Activated CD4-positive, CD25-positive, alpha-beta regulatory T cell treated with anti-CD3 and anti-CD28 coated beads, Interleukin-2, amount 50 U/mL, for 24 hours (primary cell): ENCODE measurements at regions not wholly inside any gene's neighbourhood (a gene's known extent, or its start where the extent isn't known, plus 50 kb on each side); places are given as distances from the start of the nearest gene placed in this dataset.

Experiments used
- ATAC-seq, 2 donors: fragments of 150-1000 bp; cut with Tn5 transposase; one replicate each; pipeline ENCODE4 v1.10.0; 2021; ENCODE audit warnings: mild to moderate bottlenecking in 1 of 2, moderate library complexity in 1 of 2

- ATAC-seq: no peak
These were observed 358.2 kb upstream of the ID4 start for GRCh38 chr6:19478992-19479391.

DNA sequence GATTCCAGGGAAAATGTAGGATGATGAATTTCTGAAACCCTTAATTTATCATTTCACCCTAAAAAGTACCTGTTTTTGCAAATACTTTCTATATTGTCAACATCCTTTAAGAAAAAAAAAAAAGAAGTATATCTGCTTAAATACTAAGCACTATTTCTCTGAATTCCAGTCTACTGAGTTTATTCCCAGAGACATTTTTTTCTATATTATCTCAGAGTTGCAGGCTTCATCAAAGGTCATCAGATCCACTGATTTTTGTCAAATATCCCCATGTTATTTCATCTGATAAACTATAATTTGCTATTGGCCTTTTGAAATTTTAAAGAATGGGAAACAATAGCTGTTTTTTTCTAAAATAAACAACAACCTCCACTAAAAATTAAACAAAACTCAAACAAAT lies 357.6 kb upstream of the ID4 start:
- ATAC-seq: no peak

- no peak for ATAC-seq
These were observed 344.3 kb upstream of the ID4 start for GRCh38 chr6:19492636-19493405.

GRCh38 chr6:19501737-19502245 lies 335.4 kb upstream of the ID4 start:
- no peak for ATAC-seq

DNA sequence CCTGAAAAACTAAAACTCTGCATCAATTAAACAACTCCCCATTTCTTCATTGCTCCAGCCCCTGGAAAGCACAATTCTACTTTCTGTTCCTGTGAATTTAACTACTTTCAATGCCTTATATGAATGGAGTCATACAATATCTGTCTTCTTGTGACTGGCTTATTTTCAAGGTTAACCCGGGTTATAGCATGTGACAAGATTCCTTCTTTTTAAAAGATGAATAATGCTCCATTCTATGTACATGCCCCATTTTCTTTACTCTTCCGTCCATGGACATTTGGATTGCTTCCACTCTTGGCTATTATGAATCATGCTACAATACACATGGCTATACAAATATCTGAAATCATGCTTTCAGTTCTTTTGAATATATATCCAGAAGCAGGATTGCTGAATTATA lies 334.9 kb upstream of the ID4 start:
- no peak for ATAC-seq

GRCh38 chr6:19515939-19516338 lies 321.2 kb upstream of the ID4 start:
- no peak for ATAC-seq

DNA sequence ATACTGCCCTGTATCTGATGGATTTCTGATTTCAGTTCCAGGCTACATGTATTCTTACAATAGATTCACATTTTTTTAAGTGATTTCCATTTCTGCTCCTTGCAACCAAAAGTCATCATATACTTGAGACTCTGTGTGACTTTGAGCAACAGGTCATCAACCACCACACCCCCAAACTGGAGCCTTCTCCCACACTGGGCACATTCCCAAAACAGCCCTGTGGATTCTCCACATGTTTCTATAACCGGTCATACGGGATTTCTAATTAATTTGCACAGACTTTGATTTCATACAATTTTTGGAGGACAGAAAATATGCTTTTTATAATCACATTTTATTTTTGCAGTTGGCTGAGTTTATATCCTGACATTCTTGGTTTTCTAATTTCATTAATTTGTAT lies 317.2 kb upstream of the ID4 start:
- no peak for ATAC-seq

DNA sequence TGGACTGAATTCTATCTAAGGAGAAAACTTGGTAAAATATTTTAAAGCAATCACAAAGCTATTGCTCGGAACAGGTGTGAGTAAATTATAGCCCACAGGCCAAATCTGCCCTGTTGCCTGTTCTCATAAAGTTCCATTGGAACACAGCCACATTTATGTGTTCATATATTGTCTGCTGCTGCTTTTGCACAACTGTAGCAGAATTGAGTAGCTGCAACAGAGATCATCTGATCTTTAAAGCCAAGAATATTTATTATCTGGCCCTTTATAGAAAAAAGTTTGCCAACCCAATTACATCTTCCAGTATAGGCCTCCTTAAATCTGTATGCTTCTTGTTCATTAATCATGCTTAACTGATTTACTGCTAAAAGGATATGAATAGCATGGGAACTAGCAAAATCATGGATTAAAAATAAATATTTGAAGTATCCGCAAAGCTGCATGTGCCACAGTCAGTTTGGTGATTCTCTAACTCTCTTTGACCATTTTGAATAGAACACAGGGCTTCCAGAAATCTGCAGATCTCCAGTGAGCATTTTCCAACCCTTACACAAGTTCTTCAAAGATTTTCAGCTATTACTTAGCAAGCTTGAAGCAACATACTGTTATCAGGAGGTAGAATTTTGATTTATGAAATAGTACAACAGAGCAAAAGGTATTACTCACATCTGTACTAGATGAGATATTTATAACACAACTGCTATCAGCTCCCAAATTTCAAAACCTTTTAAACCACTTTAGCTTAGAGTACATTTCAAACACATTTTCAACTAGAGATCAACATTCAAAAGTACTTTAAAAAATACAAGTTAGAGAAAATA lies 312.6 kb upstream of the ID4 start:
- no peak for ATAC-seq

GRCh38 chr6:19525673-19526072 lies 311.5 kb upstream of the ID4 start:
- ATAC-seq: no peak

DNA sequence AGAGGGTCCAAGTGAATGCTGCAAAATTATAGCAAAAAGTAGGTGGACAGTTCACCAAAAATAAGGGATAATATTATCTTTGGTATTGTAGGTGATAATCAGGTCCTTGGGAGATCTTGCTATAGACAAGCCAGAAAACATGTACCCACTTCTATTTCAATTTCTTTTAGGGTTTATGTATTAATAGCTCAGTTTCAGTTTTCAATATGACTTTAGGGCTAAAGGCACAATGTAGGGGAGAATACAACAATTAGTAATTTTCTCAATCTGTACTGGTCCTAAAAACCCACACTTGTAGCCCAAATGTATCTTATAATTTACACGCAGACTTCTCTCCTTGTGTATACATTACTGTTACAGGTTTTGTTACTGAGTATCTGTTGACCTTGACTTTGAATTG lies 307.0 kb upstream of the ID4 start:
- ATAC-seq: no peak

DNA sequence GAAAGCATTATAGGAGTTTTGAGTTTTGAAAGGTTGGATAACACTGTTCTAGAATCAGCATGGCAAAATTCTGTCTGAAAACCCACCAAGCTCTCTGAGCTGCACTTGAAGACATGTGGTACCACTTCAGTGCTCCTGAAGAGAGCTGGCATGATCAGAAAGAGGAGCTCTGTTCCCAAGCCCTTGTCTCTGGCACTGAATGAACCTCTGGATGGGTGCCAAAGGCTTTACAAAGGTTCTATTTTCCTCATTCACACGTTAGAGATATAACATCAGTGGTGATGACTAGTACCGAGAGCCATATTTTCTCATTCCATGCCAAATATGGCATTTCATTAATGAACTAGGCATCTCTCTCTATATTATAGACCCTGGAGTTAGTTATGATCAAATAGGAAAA lies 301.8 kb upstream of the ID4 start:
- ATAC-seq: no peak

- no peak for ATAC-seq
These were observed 300.3 kb upstream of the ID4 start for GRCh38 chr6:19536838-19537237.

GRCh38 chr6:19538096-19538495 lies 299.1 kb upstream of the ID4 start:
- ATAC-seq: no peak

DNA sequence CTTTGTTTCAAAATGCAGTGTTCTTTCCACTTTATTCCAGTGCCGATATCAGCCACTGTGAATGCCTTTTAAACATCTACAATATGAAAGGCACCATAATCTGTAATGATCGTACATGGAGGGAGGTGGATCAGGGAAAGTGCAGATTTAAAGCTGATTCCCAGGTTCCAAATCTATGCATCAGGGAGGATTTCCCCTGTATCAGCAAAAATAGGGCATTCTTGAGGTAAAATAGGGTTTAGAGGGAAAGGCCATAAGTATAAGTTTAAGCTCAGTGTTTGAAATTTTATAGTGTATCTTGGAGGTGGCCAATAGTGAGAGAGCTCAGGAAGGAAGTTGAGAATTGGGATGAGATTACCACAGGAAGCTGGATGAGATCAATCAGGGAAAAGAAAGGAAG lies 289.7 kb upstream of the ID4 start:
- ATAC-seq: no peak

- no peak for ATAC-seq
These were observed 288.1 kb upstream of the ID4 start for GRCh38 chr6:19549109-19549508.

DNA sequence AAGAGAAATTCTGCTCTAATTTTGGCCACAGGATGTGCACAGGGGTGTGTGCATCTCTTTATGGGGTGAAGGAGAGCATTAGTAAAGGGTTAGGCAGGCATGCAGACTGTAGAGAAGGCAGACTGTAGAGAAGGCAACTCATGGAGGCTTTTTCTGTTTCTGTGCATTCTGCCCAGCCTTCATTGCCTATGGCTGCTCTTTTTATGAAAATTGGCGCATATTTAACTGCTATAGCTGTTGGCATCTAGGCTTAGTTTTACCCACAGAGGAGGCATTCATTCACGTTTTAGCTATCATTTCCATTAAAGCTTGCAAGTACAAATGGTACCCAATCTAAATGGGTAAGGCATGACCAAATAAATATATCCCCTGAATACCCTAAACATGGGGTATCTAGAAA lies 286.8 kb upstream of the ID4 start:
- no peak for ATAC-seq

DNA sequence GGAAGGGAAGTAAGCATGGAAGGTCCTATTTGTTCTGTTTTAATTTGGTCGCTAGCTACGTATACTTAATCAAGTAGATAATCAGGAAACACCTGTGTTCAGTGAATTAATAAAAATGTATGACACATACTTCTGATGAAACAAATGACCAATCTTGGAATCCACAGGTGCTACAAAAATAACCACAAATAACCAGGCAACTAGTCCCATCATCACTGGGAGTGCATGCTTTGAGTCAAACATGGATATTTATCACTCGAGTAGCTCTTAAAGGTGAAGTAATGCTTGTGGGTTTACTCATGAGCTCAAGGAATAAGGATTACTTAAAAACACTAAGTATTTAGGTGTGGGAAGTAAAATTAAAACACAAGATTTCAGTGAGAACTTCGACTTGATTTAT lies 285.6 kb upstream of the ID4 start:
- no peak for ATAC-seq

GRCh38 chr6:19552076-19552475 lies 285.1 kb upstream of the ID4 start:
- no peak for ATAC-seq

GRCh38 chr6:19552588-19552987 lies 284.6 kb upstream of the ID4 start:
- no peak for ATAC-seq

DNA sequence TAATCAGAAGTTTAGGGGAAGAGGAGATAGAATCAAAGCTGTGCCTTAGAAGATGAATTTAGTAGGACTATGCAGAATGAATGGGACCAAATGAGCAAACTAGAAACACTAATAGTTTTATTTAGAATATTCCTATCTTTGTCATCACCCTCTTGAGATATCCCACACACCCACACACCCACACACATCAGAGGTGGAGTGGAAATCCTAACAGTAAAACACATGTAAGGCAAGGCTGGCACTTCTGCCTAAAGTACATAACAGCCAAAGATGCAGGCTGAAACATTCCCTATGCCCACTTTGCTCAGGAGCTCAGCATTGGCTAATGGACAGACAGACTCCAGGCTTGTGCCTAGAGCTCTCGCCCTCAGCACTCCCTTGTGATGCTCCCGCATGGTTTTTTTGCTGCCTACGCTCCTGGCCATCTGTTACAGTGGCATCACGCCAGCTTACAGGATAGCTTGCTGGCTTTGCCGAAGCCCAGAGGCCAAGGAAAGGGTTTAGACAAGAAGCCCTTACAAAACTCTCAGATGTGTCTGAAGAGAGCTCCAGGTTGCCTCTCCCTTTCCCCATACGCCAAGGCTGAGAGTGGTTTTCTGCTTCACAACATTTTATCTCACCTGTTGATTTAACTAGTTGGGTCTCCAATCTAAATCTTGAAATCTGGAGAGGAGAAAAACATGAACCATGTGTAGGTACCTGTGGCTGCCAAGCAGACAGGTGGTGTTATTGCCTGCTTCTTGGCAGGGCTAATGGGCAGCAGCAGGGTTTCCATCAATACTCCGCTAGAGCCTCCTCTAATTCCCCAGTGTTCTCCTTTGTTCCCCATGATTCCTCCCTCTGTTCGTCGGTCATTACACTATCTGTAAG lies 282.6 kb upstream of the ID4 start:
- no peak for ATAC-seq

DNA sequence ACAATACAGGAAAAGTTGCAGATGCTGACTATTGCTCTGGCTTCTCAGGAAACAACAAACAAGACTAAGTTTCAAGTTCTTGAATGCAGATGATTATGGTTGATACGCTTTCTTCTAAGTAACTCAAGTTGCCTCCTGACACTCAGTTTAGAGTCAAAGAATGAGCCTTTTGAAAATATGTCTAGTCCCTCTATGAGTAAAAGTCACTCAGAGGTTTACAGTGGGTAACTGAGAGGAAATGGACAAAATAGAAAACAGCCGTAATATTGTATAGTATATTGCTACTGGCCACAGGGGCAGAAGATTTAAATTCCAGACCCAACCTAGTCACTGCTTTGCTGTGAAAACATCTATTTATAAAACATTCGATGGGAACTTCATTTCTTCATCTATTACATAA lies 280.0 kb upstream of the ID4 start:
- no peak for ATAC-seq

GRCh38 chr6:19558201-19558600 lies 279.0 kb upstream of the ID4 start:
- no peak for ATAC-seq

DNA sequence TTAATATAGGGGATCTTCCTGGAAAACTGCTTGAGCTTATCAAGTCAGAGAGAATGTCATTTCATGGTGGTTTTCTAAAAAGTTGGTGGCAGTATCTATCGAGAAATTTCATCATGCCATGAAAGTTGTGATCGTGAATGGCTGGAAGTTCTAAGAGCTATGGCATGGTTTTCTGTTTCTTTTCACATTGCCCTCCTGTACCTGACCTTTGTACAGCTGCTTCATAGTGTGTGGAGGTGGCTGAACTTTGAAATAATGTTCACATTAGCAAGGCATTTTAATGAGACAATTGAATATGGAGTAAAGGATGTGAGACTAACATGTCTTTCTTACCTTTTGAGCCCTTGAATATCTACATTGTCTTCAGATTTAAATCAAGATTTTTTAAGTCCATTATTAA lies 278.2 kb upstream of the ID4 start:
- no peak for ATAC-seq
